ENCODE measurements at regions not wholly inside any gene's neighbourhood (a gene's known extent, or its start where the extent isn't known, plus 50 kb on each side); places are given as distances from the start of the nearest gene placed in this dataset.

DNA sequence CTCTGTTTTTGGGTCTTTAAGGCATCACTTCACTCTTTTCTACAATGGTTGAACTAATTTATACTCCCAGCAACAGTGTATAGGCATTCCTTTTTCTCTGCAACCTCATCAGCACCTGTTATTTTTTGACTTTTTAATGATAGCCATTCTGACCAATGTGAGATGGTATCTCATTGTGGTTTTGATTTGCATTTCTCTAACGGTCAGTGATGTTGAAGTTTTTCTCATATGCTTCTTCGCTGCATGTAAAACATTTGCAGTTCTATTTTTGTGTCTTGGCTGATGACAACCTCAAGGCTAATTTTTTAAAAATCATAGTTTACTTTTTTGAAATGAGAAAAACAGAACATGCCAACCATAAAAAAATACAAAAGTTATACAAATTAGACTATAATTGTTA lies 258.2 kb upstream of the EDNRB start (continued):
- TF ChIP-seq, protein P1, sequence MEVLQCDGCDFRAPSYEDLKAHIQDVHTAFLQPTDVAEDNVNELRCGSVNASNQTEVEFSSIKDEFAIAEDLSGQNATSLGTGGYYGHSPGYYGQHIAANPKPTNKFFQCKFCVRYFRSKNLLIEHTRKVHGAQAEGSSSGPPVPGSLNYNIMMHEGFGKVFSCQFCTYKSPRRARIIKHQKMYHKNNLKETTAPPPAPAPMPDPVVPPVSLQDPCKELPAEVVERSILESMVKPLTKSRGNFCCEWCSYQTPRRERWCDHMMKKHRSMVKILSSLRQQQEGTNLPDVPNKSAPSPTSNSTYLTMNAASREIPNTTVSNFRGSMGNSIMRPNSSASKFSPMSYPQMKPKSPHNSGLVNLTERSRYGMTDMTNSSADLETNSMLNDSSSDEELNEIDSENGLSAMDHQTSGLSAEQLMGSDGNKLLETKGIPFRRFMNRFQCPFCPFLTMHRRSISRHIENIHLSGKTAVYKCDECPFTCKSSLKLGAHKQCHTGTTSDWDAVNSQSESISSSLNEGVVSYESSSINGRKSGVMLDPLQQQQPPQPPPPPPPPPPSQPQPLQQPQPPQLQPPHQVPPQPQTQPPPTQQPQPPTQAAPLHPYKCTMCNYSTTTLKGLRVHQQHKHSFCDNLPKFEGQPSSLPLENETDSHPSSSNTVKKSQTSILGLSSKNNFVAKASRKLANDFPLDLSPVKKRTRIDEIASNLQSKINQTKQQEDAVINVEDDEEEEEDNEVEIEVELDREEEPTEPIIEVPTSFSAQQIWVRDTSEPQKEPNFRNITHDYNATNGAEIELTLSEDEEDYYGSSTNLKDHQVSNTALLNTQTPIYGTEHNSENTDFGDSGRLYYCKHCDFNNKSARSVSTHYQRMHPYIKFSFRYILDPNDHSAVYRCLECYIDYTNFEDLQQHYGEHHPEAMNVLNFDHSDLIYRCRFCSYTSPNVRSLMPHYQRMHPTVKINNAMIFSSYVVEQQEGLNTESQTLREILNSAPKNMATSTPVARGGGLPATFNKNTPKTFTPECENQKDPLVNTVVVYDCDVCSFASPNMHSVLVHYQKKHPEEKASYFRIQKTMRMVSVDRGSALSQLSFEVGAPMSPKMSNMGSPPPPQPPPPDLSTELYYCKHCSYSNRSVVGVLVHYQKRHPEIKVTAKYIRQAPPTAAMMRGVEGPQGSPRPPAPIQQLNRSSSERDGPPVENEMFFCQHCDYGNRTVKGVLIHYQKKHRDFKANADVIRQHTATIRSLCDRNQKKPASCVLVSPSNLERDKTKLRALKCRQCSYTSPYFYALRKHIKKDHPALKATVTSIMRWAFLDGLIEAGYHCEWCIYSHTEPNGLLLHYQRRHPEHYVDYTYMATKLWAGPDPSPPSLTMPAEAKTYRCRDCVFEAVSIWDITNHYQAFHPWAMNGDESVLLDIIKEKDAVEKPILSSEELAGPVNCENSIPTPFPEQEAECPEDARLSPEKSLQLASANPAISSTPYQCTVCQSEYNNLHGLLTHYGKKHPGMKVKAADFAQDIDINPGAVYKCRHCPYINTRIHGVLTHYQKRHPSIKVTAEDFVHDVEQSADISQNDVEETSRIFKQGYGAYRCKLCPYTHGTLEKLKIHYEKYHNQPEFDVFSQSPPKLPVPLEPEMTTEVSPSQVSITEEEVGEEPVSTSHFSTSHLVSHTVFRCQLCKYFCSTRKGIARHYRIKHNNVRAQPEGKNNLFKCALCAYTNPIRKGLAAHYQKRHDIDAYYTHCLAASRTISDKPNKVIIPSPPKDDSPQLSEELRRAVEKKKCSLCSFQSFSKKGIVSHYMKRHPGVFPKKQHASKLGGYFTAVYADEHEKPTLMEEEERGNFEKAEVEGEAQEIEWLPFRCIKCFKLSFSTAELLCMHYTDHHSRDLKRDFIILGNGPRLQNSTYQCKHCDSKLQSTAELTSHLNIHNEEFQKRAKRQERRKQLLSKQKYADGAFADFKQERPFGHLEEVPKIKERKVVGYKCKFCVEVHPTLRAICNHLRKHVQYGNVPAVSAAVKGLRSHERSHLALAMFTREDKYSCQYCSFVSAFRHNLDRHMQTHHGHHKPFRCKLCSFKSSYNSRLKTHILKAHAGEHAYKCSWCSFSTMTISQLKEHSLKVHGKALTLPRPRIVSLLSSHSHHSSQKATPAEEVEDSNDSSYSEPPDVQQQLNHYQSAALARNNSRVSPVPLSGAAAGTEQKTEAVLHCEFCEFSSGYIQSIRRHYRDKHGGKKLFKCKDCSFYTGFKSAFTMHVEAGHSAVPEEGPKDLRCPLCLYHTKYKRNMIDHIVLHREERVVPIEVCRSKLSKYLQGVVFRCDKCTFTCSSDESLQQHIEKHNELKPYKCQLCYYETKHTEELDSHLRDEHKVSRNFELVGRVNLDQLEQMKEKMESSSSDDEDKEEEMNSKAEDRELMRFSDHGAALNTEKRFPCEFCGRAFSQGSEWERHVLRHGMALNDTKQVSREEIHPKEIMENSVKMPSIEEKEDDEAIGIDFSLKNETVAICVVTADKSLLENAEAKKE (CRISPR knock-in tag; IDR thresholded peaks at IDR 0.05) = no peak
- TF ChIP-seq STAT1 (IDR thresholded peaks at IDR 0.05; ENCODE audit: unreplicated experiment) = no peak
- TF ChIP-seq, protein P2, sequence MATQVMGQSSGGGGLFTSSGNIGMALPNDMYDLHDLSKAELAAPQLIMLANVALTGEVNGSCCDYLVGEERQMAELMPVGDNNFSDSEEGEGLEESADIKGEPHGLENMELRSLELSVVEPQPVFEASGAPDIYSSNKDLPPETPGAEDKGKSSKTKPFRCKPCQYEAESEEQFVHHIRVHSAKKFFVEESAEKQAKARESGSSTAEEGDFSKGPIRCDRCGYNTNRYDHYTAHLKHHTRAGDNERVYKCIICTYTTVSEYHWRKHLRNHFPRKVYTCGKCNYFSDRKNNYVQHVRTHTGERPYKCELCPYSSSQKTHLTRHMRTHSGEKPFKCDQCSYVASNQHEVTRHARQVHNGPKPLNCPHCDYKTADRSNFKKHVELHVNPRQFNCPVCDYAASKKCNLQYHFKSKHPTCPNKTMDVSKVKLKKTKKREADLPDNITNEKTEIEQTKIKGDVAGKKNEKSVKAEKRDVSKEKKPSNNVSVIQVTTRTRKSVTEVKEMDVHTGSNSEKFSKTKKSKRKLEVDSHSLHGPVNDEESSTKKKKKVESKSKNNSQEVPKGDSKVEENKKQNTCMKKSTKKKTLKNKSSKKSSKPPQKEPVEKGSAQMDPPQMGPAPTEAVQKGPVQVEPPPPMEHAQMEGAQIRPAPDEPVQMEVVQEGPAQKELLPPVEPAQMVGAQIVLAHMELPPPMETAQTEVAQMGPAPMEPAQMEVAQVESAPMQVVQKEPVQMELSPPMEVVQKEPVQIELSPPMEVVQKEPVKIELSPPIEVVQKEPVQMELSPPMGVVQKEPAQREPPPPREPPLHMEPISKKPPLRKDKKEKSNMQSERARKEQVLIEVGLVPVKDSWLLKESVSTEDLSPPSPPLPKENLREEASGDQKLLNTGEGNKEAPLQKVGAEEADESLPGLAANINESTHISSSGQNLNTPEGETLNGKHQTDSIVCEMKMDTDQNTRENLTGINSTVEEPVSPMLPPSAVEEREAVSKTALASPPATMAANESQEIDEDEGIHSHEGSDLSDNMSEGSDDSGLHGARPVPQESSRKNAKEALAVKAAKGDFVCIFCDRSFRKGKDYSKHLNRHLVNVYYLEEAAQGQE (IDR thresholded peaks at IDR 0.05; ENCODE audit: unreplicated experiment) = no peak
- TF ChIP-seq, protein P3, sequence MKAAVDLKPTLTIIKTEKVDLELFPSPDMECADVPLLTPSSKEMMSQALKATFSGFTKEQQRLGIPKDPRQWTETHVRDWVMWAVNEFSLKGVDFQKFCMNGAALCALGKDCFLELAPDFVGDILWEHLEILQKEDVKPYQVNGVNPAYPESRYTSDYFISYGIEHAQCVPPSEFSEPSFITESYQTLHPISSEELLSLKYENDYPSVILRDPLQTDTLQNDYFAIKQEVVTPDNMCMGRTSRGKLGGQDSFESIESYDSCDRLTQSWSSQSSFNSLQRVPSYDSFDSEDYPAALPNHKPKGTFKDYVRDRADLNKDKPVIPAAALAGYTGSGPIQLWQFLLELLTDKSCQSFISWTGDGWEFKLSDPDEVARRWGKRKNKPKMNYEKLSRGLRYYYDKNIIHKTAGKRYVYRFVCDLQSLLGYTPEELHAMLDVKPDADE (IDR thresholded peaks at IDR 0.05) = no peak

DNA sequence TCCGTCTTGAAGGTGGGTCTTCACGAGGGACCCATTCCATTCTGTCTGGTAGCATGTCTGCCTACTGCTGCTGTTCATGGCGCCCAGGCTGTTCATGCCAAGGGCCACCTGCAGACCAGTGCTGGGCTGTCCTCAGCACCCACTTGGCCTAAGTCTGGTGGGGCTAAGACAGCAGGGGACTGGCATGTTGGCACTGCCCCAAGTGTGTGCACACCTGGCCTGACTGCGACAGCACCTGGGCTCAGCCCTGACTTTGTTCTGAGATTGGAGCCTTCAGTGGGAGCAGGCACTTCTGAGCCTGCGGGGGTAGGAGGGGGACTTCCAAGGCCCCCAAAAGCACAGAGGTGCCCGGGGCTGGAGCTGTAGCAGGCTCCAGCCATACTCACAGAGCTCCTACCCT lies 250.8 kb upstream of the EDNRB start:
- Histone ChIP-seq H3K4me3 (no peak overlapping the region), H2AFZ (no peak overlapping the region)

More for the DNA sequence above, 250.8 kb upstream of the EDNRB start:
- H3K36me3 ChIP-seq (ENCODE audit: insufficient read depth) = no peaks in the 10 kb centered on the region
- no peak overlapping the region for H3K4me2 ChIP-seq
- DNase-seq (ENCODE audit: low spot score) = no peak
- H3K9me3 Mint-ChIP-seq = peaks cover 9% of the 10 kb centered on the region
- no peak overlapping the region for H3K4me3 Mint-ChIP-seq
- H3K27me3 ChIP-seq (ENCODE audit: insufficient read depth) = no peaks in the 10 kb centered on the region
- no peak for ATAC-seq
- H3K4me1 Mint-ChIP-seq = no peaks in the 10 kb centered on the region
- H3K36me3 Mint-ChIP-seq (ENCODE audit: low read depth) = peaks cover 6% of the 10 kb centered on the region; the same call in 1 of the 3 replicates
- no peak overlapping the region for H3K27ac Mint-ChIP-seq
- no peaks in the 10 kb centered on the region for H3K4me1 ChIP-seq (ENCODE audit: insufficient read depth)
- peaks cover 4% of the 10 kb centered on the region for H3K27me3 Mint-ChIP-seq (ENCODE audit: insufficient read depth, low read depth, poor library complexity)
- no peaks in the 10 kb centered on the region for H4K20me1 ChIP-seq (replicated peaks; ENCODE audit: insufficient read depth)
- no peaks in the 10 kb centered on the region for H3K79me2 ChIP-seq (replicated peaks; ENCODE audit: insufficient read depth)
- no peaks in the 10 kb centered on the region for H3F3A ChIP-seq (replicated peaks; ENCODE audit: low read depth)
- no peak for TF ChIP-seq NANOG (IDR thresholded peaks at IDR 0.05; ENCODE audit: borderline replicate concordance)
- no peak for TF ChIP-seq STAT1 (IDR thresholded peaks at IDR 0.05; ENCODE audit: unreplicated experiment)
- no peak for TF ChIP-seq POLR2AphosphoS5 (IDR thresholded peaks at IDR 0.05; ENCODE audit: low read depth)
- no peak overlapping the region for H3K27ac ChIP-seq (ENCODE audit: low read depth)
- no peaks in the 10 kb centered on the region for H3K9me2 ChIP-seq (ENCODE audit: insufficient read depth)

Measured in GM23338 (cell line).